ENCODE measurements at regions not wholly inside any gene's neighbourhood (a gene's known extent, or its start where the extent isn't known, plus 50 kb on each side); places are given as distances from the start of the nearest gene placed in this dataset.

DNA sequence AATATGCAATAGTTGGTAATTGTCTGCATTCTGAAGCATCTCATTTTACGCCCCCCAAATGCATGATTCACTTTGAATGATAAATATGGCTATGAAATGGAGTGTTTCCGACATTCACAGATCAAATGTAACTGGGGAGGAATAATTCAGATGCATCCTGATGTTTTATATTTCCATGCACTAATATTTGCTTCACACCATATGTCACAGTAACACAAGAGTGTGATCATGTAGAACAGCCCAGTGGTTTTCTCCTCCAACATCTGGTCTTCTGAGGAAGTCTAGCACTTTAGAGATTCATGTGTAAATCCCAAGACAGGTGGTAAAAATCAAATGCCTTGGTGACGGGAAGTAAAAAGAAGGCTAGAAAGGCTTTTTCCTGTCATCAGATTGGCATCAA lies 273.1 kb downstream of the DIO2 start:
- TF ChIP-seq JUND (IDR thresholded peaks at IDR 0.05) (no peak), CEBPB (IDR thresholded peaks at IDR 0.05; ENCODE audit: low read depth) (no peak), SP1 (IDR thresholded peaks at IDR 0.05; ENCODE audit: low read depth) (no peak), POLR2A (IDR thresholded peaks at IDR 0.05; ENCODE audit: borderline replicate concordance, extremely low read depth, insufficient read depth, insufficient read length) (no peak), EZH2phosphoT487 (IDR thresholded peaks at IDR 0.05; ENCODE audit: borderline replicate concordance) (no peak), POLR2AphosphoS5 (IDR thresholded peaks at IDR 0.05; ENCODE audit: low read depth, low read length) (no peak), RAD21 (IDR thresholded peaks at IDR 0.05; ENCODE audit: low read depth) (no peak)
- TF ChIP-seq, protein P1, sequence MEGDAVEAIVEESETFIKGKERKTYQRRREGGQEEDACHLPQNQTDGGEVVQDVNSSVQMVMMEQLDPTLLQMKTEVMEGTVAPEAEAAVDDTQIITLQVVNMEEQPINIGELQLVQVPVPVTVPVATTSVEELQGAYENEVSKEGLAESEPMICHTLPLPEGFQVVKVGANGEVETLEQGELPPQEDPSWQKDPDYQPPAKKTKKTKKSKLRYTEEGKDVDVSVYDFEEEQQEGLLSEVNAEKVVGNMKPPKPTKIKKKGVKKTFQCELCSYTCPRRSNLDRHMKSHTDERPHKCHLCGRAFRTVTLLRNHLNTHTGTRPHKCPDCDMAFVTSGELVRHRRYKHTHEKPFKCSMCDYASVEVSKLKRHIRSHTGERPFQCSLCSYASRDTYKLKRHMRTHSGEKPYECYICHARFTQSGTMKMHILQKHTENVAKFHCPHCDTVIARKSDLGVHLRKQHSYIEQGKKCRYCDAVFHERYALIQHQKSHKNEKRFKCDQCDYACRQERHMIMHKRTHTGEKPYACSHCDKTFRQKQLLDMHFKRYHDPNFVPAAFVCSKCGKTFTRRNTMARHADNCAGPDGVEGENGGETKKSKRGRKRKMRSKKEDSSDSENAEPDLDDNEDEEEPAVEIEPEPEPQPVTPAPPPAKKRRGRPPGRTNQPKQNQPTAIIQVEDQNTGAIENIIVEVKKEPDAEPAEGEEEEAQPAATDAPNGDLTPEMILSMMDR (IDR thresholded peaks at IDR 0.05 in 2 of 3, conservative IDR thresholded peaks at IDR 0.05 in 1 of 3; ENCODE audit: borderline replicate concordance in 1 of 3, insufficient read depth in 1 of 3, low read depth in 2 of 3, low read length in 2 of 3) = no peak
- TF ChIP-seq, protein P2, sequence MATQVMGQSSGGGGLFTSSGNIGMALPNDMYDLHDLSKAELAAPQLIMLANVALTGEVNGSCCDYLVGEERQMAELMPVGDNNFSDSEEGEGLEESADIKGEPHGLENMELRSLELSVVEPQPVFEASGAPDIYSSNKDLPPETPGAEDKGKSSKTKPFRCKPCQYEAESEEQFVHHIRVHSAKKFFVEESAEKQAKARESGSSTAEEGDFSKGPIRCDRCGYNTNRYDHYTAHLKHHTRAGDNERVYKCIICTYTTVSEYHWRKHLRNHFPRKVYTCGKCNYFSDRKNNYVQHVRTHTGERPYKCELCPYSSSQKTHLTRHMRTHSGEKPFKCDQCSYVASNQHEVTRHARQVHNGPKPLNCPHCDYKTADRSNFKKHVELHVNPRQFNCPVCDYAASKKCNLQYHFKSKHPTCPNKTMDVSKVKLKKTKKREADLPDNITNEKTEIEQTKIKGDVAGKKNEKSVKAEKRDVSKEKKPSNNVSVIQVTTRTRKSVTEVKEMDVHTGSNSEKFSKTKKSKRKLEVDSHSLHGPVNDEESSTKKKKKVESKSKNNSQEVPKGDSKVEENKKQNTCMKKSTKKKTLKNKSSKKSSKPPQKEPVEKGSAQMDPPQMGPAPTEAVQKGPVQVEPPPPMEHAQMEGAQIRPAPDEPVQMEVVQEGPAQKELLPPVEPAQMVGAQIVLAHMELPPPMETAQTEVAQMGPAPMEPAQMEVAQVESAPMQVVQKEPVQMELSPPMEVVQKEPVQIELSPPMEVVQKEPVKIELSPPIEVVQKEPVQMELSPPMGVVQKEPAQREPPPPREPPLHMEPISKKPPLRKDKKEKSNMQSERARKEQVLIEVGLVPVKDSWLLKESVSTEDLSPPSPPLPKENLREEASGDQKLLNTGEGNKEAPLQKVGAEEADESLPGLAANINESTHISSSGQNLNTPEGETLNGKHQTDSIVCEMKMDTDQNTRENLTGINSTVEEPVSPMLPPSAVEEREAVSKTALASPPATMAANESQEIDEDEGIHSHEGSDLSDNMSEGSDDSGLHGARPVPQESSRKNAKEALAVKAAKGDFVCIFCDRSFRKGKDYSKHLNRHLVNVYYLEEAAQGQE (IDR thresholded peaks at IDR 0.05; ENCODE audit: low read depth) = no peak

All from HCT116 (cell line).